OCI-LY7 (cell line): ENCODE measurements at regions not wholly inside any gene's neighbourhood (a gene's known extent, or its start where the extent isn't known, plus 50 kb on each side); places are given as distances from the start of the nearest gene placed in this dataset.

Experiments used
- CTCF ChIP-seq: fragments of 200-600 bp; sonication (generic); conservative IDR thresholded peaks from 2 replicates; pipeline ENCODE4 v1.5.1; 2014; ENCODE audit warnings: mild to moderate bottlenecking, antibody characterized with exemption, low read length, moderate library complexity, mixed read lengths
- EZH2phosphoT487 ChIP-seq: fragments of 200-600 bp; sonication (generic); IDR thresholded peaks from 2 replicates; pipeline ENCODE4 v1.6.1; 2018; ENCODE audit warnings: low read depth, borderline replicate concordance, mild to moderate bottlenecking, mixed run types, antibody characterized with exemption, low read length, moderate library complexity, mixed read lengths

GRCh38 chr22:49147617-49148175, 680.0 kb downstream of the BRD1 start:
- TF ChIP-seq CTCF (no peak), EZH2phosphoT487 (no peak)
